ENCODE measurements at regions not wholly inside any gene's neighbourhood (a gene's known extent, or its start where the extent isn't known, plus 50 kb on each side); places are given as distances from the start of the nearest gene placed in this dataset.

GRCh38 chr15:88378188-88378637 is 89.0 kb downstream of the MRPL46 start:
- DNase-seq, result no peak
- CTCF ChIA-PET, result no interaction called here
- Mint-ChIP-seq H3K9me3 (ENCODE audit: low read depth, unreplicated experiment) (no peaks in the 10 kb centered on the region), H3K4me3 (ENCODE audit: low read depth, unreplicated experiment) (no peak overlapping the region), H3K27me3 (ENCODE audit: unreplicated experiment) (peaks cover 83% of the 10 kb centered on the region), H3K27ac (ENCODE audit: unreplicated experiment) (no peak overlapping the region), H3K4me1 (ENCODE audit: low read depth, unreplicated experiment) (no peaks in the 10 kb centered on the region), H3K36me3 (ENCODE audit: insufficient read depth, unreplicated experiment) (no peaks in the 10 kb centered on the region)
- intact Hi-C loops (cut with micrococcal nuclease; ENCODE audit: unreplicated experiment), result no loop called here
- BruUV-seq (replicated peaks), result no TSS peak
- TF ChIP-seq, protein P1, sequence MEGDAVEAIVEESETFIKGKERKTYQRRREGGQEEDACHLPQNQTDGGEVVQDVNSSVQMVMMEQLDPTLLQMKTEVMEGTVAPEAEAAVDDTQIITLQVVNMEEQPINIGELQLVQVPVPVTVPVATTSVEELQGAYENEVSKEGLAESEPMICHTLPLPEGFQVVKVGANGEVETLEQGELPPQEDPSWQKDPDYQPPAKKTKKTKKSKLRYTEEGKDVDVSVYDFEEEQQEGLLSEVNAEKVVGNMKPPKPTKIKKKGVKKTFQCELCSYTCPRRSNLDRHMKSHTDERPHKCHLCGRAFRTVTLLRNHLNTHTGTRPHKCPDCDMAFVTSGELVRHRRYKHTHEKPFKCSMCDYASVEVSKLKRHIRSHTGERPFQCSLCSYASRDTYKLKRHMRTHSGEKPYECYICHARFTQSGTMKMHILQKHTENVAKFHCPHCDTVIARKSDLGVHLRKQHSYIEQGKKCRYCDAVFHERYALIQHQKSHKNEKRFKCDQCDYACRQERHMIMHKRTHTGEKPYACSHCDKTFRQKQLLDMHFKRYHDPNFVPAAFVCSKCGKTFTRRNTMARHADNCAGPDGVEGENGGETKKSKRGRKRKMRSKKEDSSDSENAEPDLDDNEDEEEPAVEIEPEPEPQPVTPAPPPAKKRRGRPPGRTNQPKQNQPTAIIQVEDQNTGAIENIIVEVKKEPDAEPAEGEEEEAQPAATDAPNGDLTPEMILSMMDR (IDR thresholded peaks at IDR 0.05; ENCODE audit: unreplicated experiment), result no peak

DNA sequence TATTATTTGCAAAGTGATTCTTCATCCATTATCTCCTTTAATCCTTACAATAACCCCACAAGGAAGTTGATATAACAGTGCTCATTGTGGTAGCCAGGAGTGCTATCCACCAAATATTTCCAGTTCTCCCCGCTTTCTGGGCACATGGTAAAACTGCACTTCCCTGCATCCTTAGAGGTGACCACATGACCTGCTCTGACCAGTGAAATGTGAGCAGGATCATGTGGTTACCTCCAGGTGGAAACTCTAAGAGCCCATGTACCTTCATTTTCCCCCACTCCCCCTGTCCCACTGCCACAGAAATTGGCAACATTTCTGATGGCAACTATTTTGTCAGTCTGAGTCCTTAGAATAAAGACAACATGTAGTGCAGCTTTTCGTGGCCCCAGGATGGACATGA is 89.7 kb downstream of the MRPL46 start:
- H3K36me3 Mint-ChIP-seq (ENCODE audit: insufficient read depth, unreplicated experiment), result no peaks in the 10 kb centered on the region
- H3K9me3 Mint-ChIP-seq (ENCODE audit: low read depth, unreplicated experiment), result no peaks in the 10 kb centered on the region
- no TSS peak for BruUV-seq (replicated peaks)
- peaks cover 83% of the 10 kb centered on the region for H3K27me3 Mint-ChIP-seq (ENCODE audit: unreplicated experiment)
- TF ChIP-seq, protein P1 (IDR thresholded peaks at IDR 0.05; ENCODE audit: unreplicated experiment), result no peak
- DNase-seq, result no peak
- CTCF ChIA-PET, result no interaction called here
- H3K4me3 Mint-ChIP-seq (ENCODE audit: low read depth, unreplicated experiment), result no peak overlapping the region
- H3K4me1 Mint-ChIP-seq (ENCODE audit: low read depth, unreplicated experiment), result no peaks in the 10 kb centered on the region
- no peak overlapping the region for H3K27ac Mint-ChIP-seq (ENCODE audit: unreplicated experiment)
- intact Hi-C loops (cut with micrococcal nuclease; ENCODE audit: unreplicated experiment), result no loop called here

- H3K27ac Mint-ChIP-seq (ENCODE audit: unreplicated experiment), result no peak overlapping the region
- no peak overlapping the region for H3K4me3 Mint-ChIP-seq (ENCODE audit: low read depth, unreplicated experiment)
- H3K36me3 Mint-ChIP-seq (ENCODE audit: insufficient read depth, unreplicated experiment), result no peaks in the 10 kb centered on the region
- intact Hi-C loops (cut with micrococcal nuclease; ENCODE audit: unreplicated experiment), result no loop called here
- H3K9me3 Mint-ChIP-seq (ENCODE audit: low read depth, unreplicated experiment), result no peaks in the 10 kb centered on the region
- TF ChIP-seq, protein P1 (IDR thresholded peaks at IDR 0.05; ENCODE audit: unreplicated experiment), result no peak
- BruUV-seq (replicated peaks), result no TSS peak
- no peak for DNase-seq
- CTCF ChIA-PET, result no interaction called here
- H3K4me1 Mint-ChIP-seq (ENCODE audit: low read depth, unreplicated experiment), result no peaks in the 10 kb centered on the region
- peaks cover 81% of the 10 kb centered on the region for H3K27me3 Mint-ChIP-seq (ENCODE audit: unreplicated experiment)
Observed at GRCh38 chr15:88376574-88377174, 90.5 kb downstream of the MRPL46 start.

DNA sequence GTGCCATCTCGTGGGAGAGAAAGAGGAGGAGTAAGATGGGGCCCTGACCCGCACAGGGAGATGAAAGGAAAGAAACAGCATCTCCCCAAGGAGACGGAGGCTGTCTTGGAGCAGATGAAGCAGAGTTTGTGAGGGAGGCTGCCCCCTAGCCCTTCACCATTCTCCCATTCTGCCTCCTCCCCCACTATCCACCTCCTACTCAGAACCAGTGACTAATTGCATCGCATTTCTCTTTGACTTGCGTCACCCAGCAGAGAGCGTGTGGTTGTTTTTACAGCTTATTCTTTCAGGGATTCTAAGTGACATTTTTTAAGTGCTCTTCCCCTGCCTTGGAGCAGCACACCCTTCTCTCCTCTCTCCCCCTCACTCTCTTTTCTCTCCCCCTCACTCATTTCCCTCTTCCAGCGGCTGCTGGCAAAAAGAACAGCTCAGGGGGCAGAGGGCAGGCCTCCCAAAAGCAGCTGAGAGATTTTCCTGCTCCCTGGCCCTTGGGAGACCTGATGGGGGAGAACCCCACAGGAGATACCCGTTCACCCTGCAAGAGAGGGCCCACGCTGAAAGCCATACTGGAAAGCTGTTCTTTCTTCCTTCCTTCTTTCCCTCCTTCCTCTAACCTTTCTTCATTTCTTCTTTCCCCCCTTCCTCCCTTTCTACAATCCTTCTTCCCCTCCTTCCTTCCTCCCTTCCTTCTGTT is 91.8 kb downstream of the MRPL46 start:
- Mint-ChIP-seq H3K4me3 (ENCODE audit: low read depth, unreplicated experiment) (no peak overlapping the region), H3K4me1 (ENCODE audit: low read depth, unreplicated experiment) (no peaks in the 10 kb centered on the region), H3K27me3 (ENCODE audit: unreplicated experiment) (peaks cover 80% of the 10 kb centered on the region), H3K27ac (ENCODE audit: unreplicated experiment) (no peak overlapping the region), H3K36me3 (ENCODE audit: insufficient read depth, unreplicated experiment) (no peaks in the 10 kb centered on the region), H3K9me3 (ENCODE audit: low read depth, unreplicated experiment) (no peaks in the 10 kb centered on the region)
- intact Hi-C loops (cut with micrococcal nuclease; ENCODE audit: unreplicated experiment), result no loop called here
- BruUV-seq (replicated peaks), result no TSS peak
- TF ChIP-seq, protein P1 (IDR thresholded peaks at IDR 0.05; ENCODE audit: unreplicated experiment), result no peak
- no peak for DNase-seq
- CTCF ChIA-PET, result no interaction called here
